ENCODE measurements at regions not wholly inside any gene's neighbourhood (a gene's known extent, or its start where the extent isn't known, plus 50 kb on each side); places are given as distances from the start of the nearest gene placed in this dataset.

- Mint-ChIP-seq H3K27me3 (ENCODE audit: insufficient read depth, unreplicated experiment) (no peaks in the 10 kb centered on the region), H3K9me3 (ENCODE audit: unreplicated experiment) (no peaks in the 10 kb centered on the region), H3K27ac (ENCODE audit: unreplicated experiment) (no peak overlapping the region), H3K4me1 (ENCODE audit: low read depth, unreplicated experiment) (peaks cover 12% of the 10 kb centered on the region), H3K4me3 (ENCODE audit: unreplicated experiment) (no peak overlapping the region), H3K36me3 (ENCODE audit: insufficient read depth, unreplicated experiment) (no peaks in the 10 kb centered on the region)
- no peak for TF ChIP-seq CTCF (IDR thresholded peaks at IDR 0.05; ENCODE audit: insufficient read depth in 1 of 2, low read depth in 1 of 2, low read length in 1 of 2, severe bottlenecking in 1 of 2, unreplicated experiment in 1 of 2)
- Histone ChIP-seq H3K4me3 (ENCODE audit: low read depth, low read length) (no peak overlapping the region), H3K27me3 (replicated peaks; ENCODE audit: control insufficient read depth, insufficient read depth, low read length) (no peaks in the 10 kb centered on the region), H3K9me3 (no peaks in the 10 kb centered on the region), H3K36me3 (ENCODE audit: control insufficient read depth, insufficient read depth, low read length) (no peaks in the 10 kb centered on the region), H3K4me1 (no peaks in the 10 kb centered on the region)
- intact Hi-C loops (cut with micrococcal nuclease; ENCODE audit: unreplicated experiment): no loop called here
- POLR2A ChIA-PET: no interaction called here
- CTCF ChIA-PET: no interaction called here
- BruUV-seq (replicated peaks): no TSS peak
- no peak for DNase-seq
These were observed 206.1 kb upstream of the UBE2E2 start for GRCh38 chr3:22996920-22997571.

- ChIA-PET CTCF (no interaction called here), POLR2A (no interaction called here)
- no peak overlapping the region for H3K4me3 Mint-ChIP-seq (ENCODE audit: unreplicated experiment)
- no peak overlapping the region for H3K27ac Mint-ChIP-seq (ENCODE audit: unreplicated experiment)
- H3K36me3 Mint-ChIP-seq (ENCODE audit: insufficient read depth, unreplicated experiment): no peaks in the 10 kb centered on the region
- peaks cover 12% of the 10 kb centered on the region for H3K4me1 Mint-ChIP-seq (ENCODE audit: low read depth, unreplicated experiment)
- Histone ChIP-seq H3K4me3 (ENCODE audit: low read depth, low read length) (no peak overlapping the region), H3K36me3 (ENCODE audit: control insufficient read depth, insufficient read depth, low read length) (no peaks in the 10 kb centered on the region), H3K27me3 (replicated peaks; ENCODE audit: control insufficient read depth, insufficient read depth, low read length) (no peaks in the 10 kb centered on the region), H3K9me3 (no peaks in the 10 kb centered on the region), H3K4me1 (peaks cover 8% of the 10 kb centered on the region; the same call in 1 of the 2 replicates)
- intact Hi-C loops (cut with micrococcal nuclease; ENCODE audit: unreplicated experiment): no loop called here
- no peak for DNase-seq
- TF ChIP-seq CTCF (IDR thresholded peaks at IDR 0.05; ENCODE audit: insufficient read depth in 1 of 2, low read depth in 1 of 2, low read length in 1 of 2, severe bottlenecking in 1 of 2, unreplicated experiment in 1 of 2): no peak
- H3K9me3 Mint-ChIP-seq (ENCODE audit: unreplicated experiment): no peaks in the 10 kb centered on the region
- no TSS peak for BruUV-seq (replicated peaks)
- H3K27me3 Mint-ChIP-seq (ENCODE audit: insufficient read depth, unreplicated experiment): no peaks in the 10 kb centered on the region
These were observed 202.8 kb upstream of the UBE2E2 start for GRCh38 chr3:23000371-23000770.

GRCh38 chr3:23002151-23002550 is 201.0 kb upstream of the UBE2E2 start:
- intact Hi-C loops (cut with micrococcal nuclease; ENCODE audit: unreplicated experiment): no loop called here

More at GRCh38 chr3:23002151-23002550, 201.0 kb upstream of the UBE2E2 start:
- H3K27ac Mint-ChIP-seq (ENCODE audit: unreplicated experiment): no peak overlapping the region
- Histone ChIP-seq H3K9me3 (no peaks in the 10 kb centered on the region), H3K27me3 (replicated peaks; ENCODE audit: control insufficient read depth, insufficient read depth, low read length) (no peaks in the 10 kb centered on the region), H3K4me1 (peaks cover 11% of the 10 kb centered on the region; the same call in 1 of the 2 replicates), H3K4me3 (ENCODE audit: low read depth, low read length) (no peak overlapping the region), H3K36me3 (ENCODE audit: control insufficient read depth, insufficient read depth, low read length) (no peaks in the 10 kb centered on the region)
- H3K27me3 Mint-ChIP-seq (ENCODE audit: insufficient read depth, unreplicated experiment): no peaks in the 10 kb centered on the region
- ChIA-PET POLR2A (no interaction called here), CTCF (no interaction called here)
- no peak overlapping the region for H3K4me3 Mint-ChIP-seq (ENCODE audit: unreplicated experiment)
- DNase-seq: no peak
- H3K4me1 Mint-ChIP-seq (ENCODE audit: low read depth, unreplicated experiment): peaks cover 9% of the 10 kb centered on the region
- BruUV-seq (replicated peaks): no TSS peak
- H3K36me3 Mint-ChIP-seq (ENCODE audit: insufficient read depth, unreplicated experiment): no peaks in the 10 kb centered on the region
- no peaks in the 10 kb centered on the region for H3K9me3 Mint-ChIP-seq (ENCODE audit: unreplicated experiment)
- TF ChIP-seq CTCF (IDR thresholded peaks at IDR 0.05; ENCODE audit: insufficient read depth in 1 of 2, low read depth in 1 of 2, low read length in 1 of 2, severe bottlenecking in 1 of 2, unreplicated experiment in 1 of 2): no peak

All from Caco-2 (cell line).